ENCODE measurements at regions not wholly inside any gene's neighbourhood (a gene's known extent, or its start where the extent isn't known, plus 50 kb on each side); places are given as distances from the start of the nearest gene placed in this dataset.

DNA sequence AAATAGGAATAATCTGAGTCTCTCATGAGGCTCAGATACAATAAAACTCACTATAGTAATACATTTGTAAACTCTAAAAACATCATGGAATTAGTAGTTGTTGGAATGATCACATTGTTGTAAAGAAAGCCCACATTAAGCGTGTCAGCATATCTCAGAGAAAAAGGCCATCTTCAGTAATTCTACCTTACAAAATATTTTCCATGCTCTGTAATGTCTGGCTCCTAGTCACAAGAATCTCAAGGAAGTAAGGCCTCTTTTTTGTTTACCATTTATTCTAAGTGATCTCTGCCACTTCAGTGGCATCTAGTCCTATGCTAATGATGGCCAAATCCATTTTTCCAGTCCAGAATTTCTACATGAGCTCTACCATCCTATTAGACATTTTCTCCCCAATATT lies 240.2 kb upstream of the ZNF717 start:
- Histone ChIP-seq H3K18ac (ENCODE audit: extremely low read depth, low read length) (no peak overlapping the region), H2AFZ (ENCODE audit: low read length) (no peak overlapping the region), H3K36me3 (ENCODE audit: control insufficient read depth in 2 of 4, insufficient read depth in 4 of 4, low read length in 3 of 4) (no peaks in the 10 kb centered on the region; a peak in 1 of 8 replicates), H4K8ac (ENCODE audit: extremely low read depth, insufficient read depth, low read length) (no peak overlapping the region), H2BK120ac (replicated peaks; ENCODE audit: low read depth, low read length) (peak overlapping the region; percentile 52), H3K9me3 (ENCODE audit: insufficient read depth in 2 of 2, low read depth in 1 of 2, low read length in 1 of 2) (no peaks in the 10 kb centered on the region; a peak in 1 of 4 replicates), H3K27ac (ENCODE audit: low read depth, low read length) (no peak overlapping the region), H4K5ac (ENCODE audit: insufficient read length, low read depth, low read length) (no peak overlapping the region), H2BK15ac (ENCODE audit: low read length) (no peak overlapping the region), H4K20me1 (replicated peaks in 1 of 2; ENCODE audit: control insufficient read depth in 1 of 2, insufficient read depth in 2 of 2, low read length in 2 of 2) (no peaks in the 10 kb centered on the region), H3K4me3 (ENCODE audit: extremely low read depth in 1 of 4, insufficient read depth in 2 of 4, low read depth in 3 of 4, low read length in 4 of 4) (no peak overlapping the region), H3K79me1 (ENCODE audit: low read depth, low read length) (no peaks in the 10 kb centered on the region), H4K91ac (replicated peaks; ENCODE audit: insufficient read length, low read length) (no peak overlapping the region), H3K79me2 (ENCODE audit: control insufficient read depth in 1 of 2, insufficient read depth in 2 of 2, low read length in 2 of 2) (0 out of 4 replicates have a peak, but pooled peaks cover 0 to 2% of the 10 kb centered on the region in 2 experiments), H2BK5ac (ENCODE audit: low read depth, low read length) (no peak overlapping the region; the same call in 1 of the 2 replicates), H3K56ac (replicated peaks; ENCODE audit: insufficient read length, low read depth, low read length) (no peak overlapping the region), H3K9ac (replicated peaks in 1 of 4; ENCODE audit: extremely low read depth in 1 of 4, low read depth in 3 of 4, low read length in 3 of 4) (no peak overlapping the region), H3K23ac (ENCODE audit: insufficient read length) (no peak overlapping the region), H3K4ac (replicated peaks; ENCODE audit: insufficient read length, low read depth, low read length) (peak overlapping the region; percentile 19), H2AK5ac (ENCODE audit: low read depth, low read length) (no peak overlapping the region), H3K27me3 (replicated peaks in 1 of 4; ENCODE audit: control insufficient read depth in 3 of 4, extremely low read depth in 1 of 4, insufficient read depth in 3 of 4, low read length in 3 of 4) (no peaks in the 10 kb centered on the region), H3K14ac (ENCODE audit: insufficient read length) (no peak overlapping the region), H2BK20ac (ENCODE audit: low read length) (no peak overlapping the region), H3K4me2 (ENCODE audit: insufficient read depth in 1 of 2, low read depth in 2 of 2, low read length in 2 of 2) (no peak overlapping the region), H3K23me2 (ENCODE audit: low read depth, low read length) (no peaks in the 10 kb centered on the region), H3K4me1 (replicated peaks in 1 of 4; ENCODE audit: control insufficient read depth in 3 of 4, insufficient read depth in 4 of 4, low read length in 3 of 4) (no peaks in the 10 kb centered on the region), H2BK12ac (ENCODE audit: low read depth, low read length) (no peak overlapping the region)
- CTCF ChIA-PET (ENCODE audit: partially characterized antibody): interaction anchor here (0.8 to 5.6 kb wide), 9 partner anchors 9 to 544 kb away, joined by 3 to 54 read pairs (median 4); no protein-coding TSS in a partner anchor
- WGBS, 2 experiments (ENCODE audit: extremely low coverage in 1 of 2, insufficient coverage in 1 of 2, insufficient read length in 1 of 2, insufficient replicate concordance in 2 of 2, low coverage in 1 of 2, low lambda C conversion rate in 2 of 2, missing lambda C conversion rate in 1 of 2): 93% methylated on average over 1 of the region's 1 CpG; no CpG with 5 or more reads in 1 of the 2 experiments
- FAIRE-seq: no peak
- POLR2A ChIA-PET (ENCODE audit: partially characterized antibody): no interaction called here
- no peak for DNase-seq (ENCODE audit: low read depth in 1 of 2, low spot score in 2 of 2)
- TF ChIP-seq JUN (IDR thresholded peaks at IDR 0.05; ENCODE audit: low read depth, low read length) (no peak), NRF1 (IDR thresholded peaks at IDR 0.05; ENCODE audit: low read depth, low read length) (no peak), ASH2L (IDR thresholded peaks at IDR 0.05; ENCODE audit: low read length) (no peak), MAFK (IDR thresholded peaks at IDR 0.05; ENCODE audit: low read depth, low read length) (no peak)
- TF ChIP-seq, protein P1, sequence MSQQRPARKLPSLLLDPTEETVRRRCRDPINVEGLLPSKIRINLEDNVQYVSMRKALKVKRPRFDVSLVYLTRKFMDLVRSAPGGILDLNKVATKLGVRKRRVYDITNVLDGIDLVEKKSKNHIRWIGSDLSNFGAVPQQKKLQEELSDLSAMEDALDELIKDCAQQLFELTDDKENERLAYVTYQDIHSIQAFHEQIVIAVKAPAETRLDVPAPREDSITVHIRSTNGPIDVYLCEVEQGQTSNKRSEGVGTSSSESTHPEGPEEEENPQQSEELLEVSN (IDR thresholded peaks at IDR 0.05): no peak
- TF ChIP-seq, protein P2, sequence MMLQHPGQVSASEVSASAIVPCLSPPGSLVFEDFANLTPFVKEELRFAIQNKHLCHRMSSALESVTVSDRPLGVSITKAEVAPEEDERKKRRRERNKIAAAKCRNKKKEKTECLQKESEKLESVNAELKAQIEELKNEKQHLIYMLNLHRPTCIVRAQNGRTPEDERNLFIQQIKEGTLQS (IDR thresholded peaks at IDR 0.05; ENCODE audit: insufficient read depth, low read depth, low read length): no peak

All from H1 (cell line).